Gastroesophageal sphincter (tissue), 4 donors: ENCODE measurements at regions not wholly inside any gene's neighbourhood (a gene's known extent, or its start where the extent isn't known, plus 50 kb on each side); places are given as distances from the start of the nearest gene placed in this dataset.

Experiments
- ATAC-seq: fragments of 150-250 bp; one replicate; pipeline ENCODE4 v1.9.1; 2016; ENCODE audit warnings: mild to moderate bottlenecking, moderate library complexity
- H3K27ac ChIP-seq, 4 donors: fragments of 200-600 bp; sonication (generic) in 3 of 4; 1 replicate in 3 of 4; 2 replicates in 1 of 4; pipeline ENCODE4 v1.5.1; 2016 to 2019
- H3K27me3 ChIP-seq: fragments of 200-600 bp; sonication (generic); one replicate; pipeline ENCODE4 v1.5.1; 2019
- H3K36me3 ChIP-seq, 2 donors: fragments of 200-600 bp; sonication (generic); one replicate each; pipeline ENCODE4 v1.5.1; 2019; ENCODE audit warnings: control low read depth in 1 of 2
- H3K4me1 ChIP-seq, 3 donors: fragments of 200-600 bp; sonication (generic); 1 replicate in 2 of 3; 2 replicates in 1 of 3; pipeline ENCODE4 v1.5.1; 2016 to 2019; ENCODE audit warnings: control low read depth in 2 of 3
- H3K4me3 ChIP-seq, 2 donors: fragments of 200-600 bp; sonication (generic); one replicate each; pipeline ENCODE4 v1.5.1; 2019; ENCODE audit warnings: mild to moderate bottlenecking in 1 of 2, moderate library complexity in 1 of 2
- H3K9me3 ChIP-seq, 3 donors: fragments of 200-600 bp; sonication (generic); one replicate each; pipeline ENCODE4 v1.5.1; 2017 to 2019; ENCODE audit warnings: control low read depth in 2 of 3
- CTCF ChIP-seq, 4 experiments: fragments of 200-600 bp in 2 of 4; fragments of 450-650 bp in 2 of 4; sonication (generic) in 1 of 4; IDR thresholded peaks; one replicate each; pipeline ENCODE4 v1.5.1; 2017 to 2019; ENCODE audit warnings: antibody characterized with exemption in 4 of 4, mild to moderate bottlenecking in 2 of 4, moderate library complexity in 2 of 4
- EP300 ChIP-seq: sonication (generic); formaldehyde crosslinking; IDR thresholded peaks from one replicate; pipeline ENCODE4 v1.6.1; 2017; ENCODE audit warnings: antibody characterized with exemption, mild to moderate bottlenecking
- POLR2A ChIP-seq, 2 donors: fragments of 450-650 bp; IDR thresholded peaks; one replicate each; pipeline ENCODE4 v1.6.1; 2017; ENCODE audit warnings: antibody characterized with exemption in 2 of 2, mild to moderate bottlenecking in 2 of 2, moderate library complexity in 1 of 2
- POLR2AphosphoS5 ChIP-seq: sonication (generic); formaldehyde crosslinking; IDR thresholded peaks from one replicate; pipeline ENCODE4 v1.6.1; 2017; ENCODE audit warnings: antibody characterized with exemption
- WGBS, 2 donors: methylation state at CpG; one replicate each; pipeline ENCODE4 v1.1.5; 2018; ENCODE audit warnings: low coverage in 1 of 2; 5-methylcytosine and 5-hydroxymethylcytosine counted together

DNA sequence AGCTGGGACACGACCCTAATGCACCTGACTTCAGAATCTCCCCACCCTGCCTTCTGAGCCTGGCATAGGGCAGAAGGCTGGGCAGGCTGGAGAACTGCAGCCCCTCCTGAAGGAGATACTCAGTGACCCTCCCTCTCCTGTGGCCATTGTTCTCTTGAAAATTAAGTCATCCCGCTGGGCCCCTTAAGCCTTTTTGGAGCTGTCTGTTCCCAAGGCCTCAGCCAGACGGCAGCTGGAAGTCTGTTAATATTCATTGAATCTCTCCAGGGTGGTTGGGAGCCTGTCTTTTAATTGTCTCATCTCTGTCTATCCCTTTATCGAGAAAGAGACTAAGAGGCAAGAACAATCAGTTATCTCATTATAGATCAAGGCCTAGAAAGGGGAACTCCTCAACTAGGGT is 118.1 kb upstream of the PCBD1 start:
- no peaks in the 10 kb centered on the region for H3K36me3 ChIP-seq
- H3K4me3 ChIP-seq, result no peak overlapping the region
- TF ChIP-seq POLR2A (IDR thresholded peaks at IDR 0.05) (no peak), EP300 (no peak), POLR2AphosphoS5 (no peak), CTCF (IDR thresholded peaks at IDR 0.05) (no peak)
- no peaks in the 10 kb centered on the region for H3K4me1 ChIP-seq
- ATAC-seq, result no peak
- no peaks in the 10 kb centered on the region for H3K9me3 ChIP-seq
- 60% methylated on average over 1 of the region's 4 CpGs; no CpG with 5 or more reads in 1 of the 2 donors for WGBS, 2 donors
- peaks cover 34% of the 10 kb centered on the region for H3K27me3 ChIP-seq
- H3K27ac ChIP-seq, result no peak overlapping the region

- Histone ChIP-seq H3K9me3 (no peaks in the 10 kb centered on the region), H3K4me3 (no peak overlapping the region), H3K27ac (no peak overlapping the region), H3K4me1 (no peaks in the 10 kb centered on the region), H3K36me3 (no peaks in the 10 kb centered on the region), H3K27me3 (peaks cover 34% of the 10 kb centered on the region)
- ATAC-seq, result no peak
- WGBS, 2 donors, result 100% methylated on average over 2 of the region's 4 CpGs; no CpG with 5 or more reads in 1 of the 2 donors
- TF ChIP-seq EP300, result no peak
- TF ChIP-seq POLR2A (IDR thresholded peaks at IDR 0.05), result no peak
- TF ChIP-seq POLR2AphosphoS5, result no peak
- no peak for TF ChIP-seq CTCF (IDR thresholded peaks at IDR 0.05)
These were observed 119.2 kb upstream of the PCBD1 start for GRCh38 chr10:71007516-71007915.

DNA sequence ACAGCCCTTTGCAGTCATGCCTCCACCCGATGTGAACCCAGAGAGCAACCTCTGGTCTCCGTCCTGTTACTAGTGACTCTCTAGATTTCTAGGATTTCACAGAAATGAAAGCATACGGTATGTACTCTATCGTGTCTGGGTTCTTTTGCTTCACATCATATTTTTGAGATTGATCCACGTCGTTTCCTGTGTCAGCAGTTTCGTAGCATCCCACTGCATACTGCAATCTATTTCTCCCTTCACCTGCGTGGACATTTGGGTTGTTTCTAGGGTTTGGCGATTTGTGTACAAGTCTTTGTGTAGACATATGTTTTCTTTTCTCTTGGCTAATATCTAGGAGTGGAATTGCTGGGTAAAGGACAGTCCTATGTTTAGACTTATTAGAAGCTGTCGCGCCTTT is 119.8 kb upstream of the PCBD1 start:
- Histone ChIP-seq H3K4me1 (no peaks in the 10 kb centered on the region), H3K36me3 (no peaks in the 10 kb centered on the region), H3K4me3 (no peak overlapping the region), H3K9me3 (no peaks in the 10 kb centered on the region), H3K27me3 (peaks cover 34% of the 10 kb centered on the region), H3K27ac (no peak overlapping the region)
- TF ChIP-seq POLR2AphosphoS5, result no peak
- TF ChIP-seq EP300, result no peak
- TF ChIP-seq POLR2A (IDR thresholded peaks at IDR 0.05), result no peak
- TF ChIP-seq CTCF (IDR thresholded peaks at IDR 0.05), result no peak
- WGBS, 2 donors, result 83% methylated on average over 11 of the region's 11 CpGs
- ATAC-seq, result no peak

GRCh38 chr10:71009126-71009525 is 120.8 kb upstream of the PCBD1 start:
- no peaks in the 10 kb centered on the region for H3K36me3 ChIP-seq
- no peak for ATAC-seq
- peaks cover 34% of the 10 kb centered on the region for H3K27me3 ChIP-seq
- H3K4me3 ChIP-seq, result no peak overlapping the region
- 20 to 47% methylated on average over 1 to 13 of the region's 16 CpGs for WGBS, 2 donors
- no peak for TF ChIP-seq CTCF (IDR thresholded peaks at IDR 0.05)
- no peak for TF ChIP-seq POLR2AphosphoS5
- TF ChIP-seq EP300, result no peak
- TF ChIP-seq POLR2A (IDR thresholded peaks at IDR 0.05), result no peak
- no peaks in the 10 kb centered on the region for H3K9me3 ChIP-seq
- no peaks in the 10 kb centered on the region for H3K4me1 ChIP-seq
- no peak overlapping the region for H3K27ac ChIP-seq

GRCh38 chr10:71010730-71011129 is 122.4 kb upstream of the PCBD1 start:
- no peaks in the 10 kb centered on the region for H3K9me3 ChIP-seq
- H3K4me3 ChIP-seq, result no peak overlapping the region
- ATAC-seq, result no peak
- H3K4me1 ChIP-seq, result no peaks in the 10 kb centered on the region
- no peak for TF ChIP-seq EP300
- TF ChIP-seq POLR2A (IDR thresholded peaks at IDR 0.05), result no peak
- TF ChIP-seq CTCF (IDR thresholded peaks at IDR 0.05), result no peak
- no peak for TF ChIP-seq POLR2AphosphoS5
- peaks cover 26% of the 10 kb centered on the region for H3K27me3 ChIP-seq
- H3K36me3 ChIP-seq, result no peaks in the 10 kb centered on the region
- no peak overlapping the region for H3K27ac ChIP-seq
- 51 to 58% methylated on average over 2 to 4 of the region's 4 CpGs for WGBS, 2 donors
